Left cardiac atrium (tissue), 4 donors: ENCODE measurements at regions not wholly inside any gene's neighbourhood (a gene's known extent, or its start where the extent isn't known, plus 50 kb on each side); places are given as distances from the start of the nearest gene placed in this dataset.
"Not testable (repeated sequence)": the region's sequence is repeated elsewhere in the genome, so short reads cannot be mapped to it uniquely, and the experiment has no call there.

ENCODE experiments used
- ATAC-seq, 2 donors: fragments of 200-7000 bp; cut with Tn5 transposase; one replicate each; pipeline ENCODE4 v1.9.1; 2020; ENCODE audit warnings: mild to moderate bottlenecking in 2 of 2, moderate library complexity in 2 of 2
- DNase-seq: peaks from one replicate; pipeline ENCODE4 v3.0.0-alpha.2; 2020
- intact Hi-C, 2 donors: fragments of 100-400 bp; cut with DNase I; formaldehyde crosslinking; loops; one replicate each; pipeline versions ENCODE4 v1.14.1 to v1.15.1; 2022 to 2023
- donor health status: DM: no; HTN: yes; CAD: no.
- donor health status: DM: no; HTN: yes; CAD: no; lungs with severe emphysema.
- donor health status: DM: yes; HTN: yes; CAD: no.
- donor health status: Dilated cardiomyopathy.

DNA sequence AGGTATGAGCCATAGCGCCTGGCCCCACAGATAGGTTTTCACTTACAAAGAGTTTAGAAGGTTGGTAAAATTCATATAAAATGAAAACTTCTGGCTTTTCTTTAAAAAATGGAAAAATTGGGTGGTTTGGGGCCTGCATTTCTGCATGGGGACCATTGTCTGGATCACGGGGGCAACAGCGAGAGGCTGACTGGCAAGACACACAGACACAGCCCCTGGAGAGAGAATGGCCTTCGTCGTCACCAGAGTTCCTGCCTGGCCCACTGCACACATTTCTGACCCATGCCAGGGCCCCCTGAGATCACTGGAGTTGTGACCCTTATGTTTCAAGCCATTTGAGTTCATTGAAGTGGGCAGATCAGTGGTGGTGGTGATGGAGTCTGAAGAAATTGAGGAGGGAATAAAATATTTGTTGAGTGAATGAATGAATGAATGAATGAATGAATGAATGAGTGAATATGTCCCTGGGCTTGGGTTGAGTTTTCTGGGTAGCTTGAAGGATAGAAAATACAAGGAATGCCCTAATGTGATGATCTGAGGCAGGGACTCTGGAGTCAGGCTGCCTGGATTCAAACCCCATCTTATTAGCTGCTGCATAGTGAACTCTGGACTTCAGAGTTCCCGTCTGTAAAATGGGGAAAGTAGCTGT, 173.8 kb downstream of the ZFP64 start:
- intact Hi-C loops = no loop called here
- ATAC-seq = no peak
- DNase-seq = no peak

DNA sequence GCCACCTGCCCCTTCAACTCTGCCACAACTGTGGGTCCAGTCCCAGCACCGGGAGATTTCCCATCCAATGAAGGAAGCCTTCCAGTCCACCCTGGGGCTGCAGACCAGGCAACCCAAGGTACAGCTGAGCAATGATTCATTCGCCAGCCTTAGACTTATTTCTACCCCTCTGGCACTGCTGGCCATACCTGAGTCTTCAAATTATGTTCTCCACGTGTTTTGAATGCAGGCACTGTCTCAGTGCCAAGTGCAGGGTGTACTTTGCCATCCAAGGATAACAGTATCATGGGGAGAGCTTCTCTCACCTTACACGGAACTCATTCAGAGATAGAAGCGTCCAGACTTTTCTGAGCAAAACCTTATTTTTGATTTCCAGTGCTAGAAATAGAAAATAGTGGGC, 175.6 kb downstream of the ZFP64 start:
- ATAC-seq (no peak), DNase-seq (no peak)
- intact Hi-C loops = no loop called here

DNA sequence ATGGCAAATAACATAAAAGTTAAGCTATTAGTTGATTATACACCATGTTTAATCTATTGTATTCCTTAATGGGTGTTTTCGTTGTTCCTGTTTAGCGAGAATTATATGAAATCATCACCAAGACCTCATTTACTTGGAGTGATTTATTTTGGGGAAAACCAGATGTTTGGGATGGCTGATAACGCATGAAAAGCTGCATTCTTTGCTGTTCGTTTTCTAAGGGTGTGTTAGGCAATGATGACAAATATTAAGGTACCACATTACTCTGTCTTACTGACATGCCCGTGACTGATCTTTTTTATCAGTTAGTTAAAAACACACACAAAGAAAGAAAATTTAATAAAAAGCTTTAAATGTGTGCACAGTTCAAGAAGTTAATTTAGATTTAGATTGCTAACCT, 176.4 kb downstream of the ZFP64 start:
- DNase-seq = no peak
- intact Hi-C loops = no loop called here
- no peak for ATAC-seq

DNA sequence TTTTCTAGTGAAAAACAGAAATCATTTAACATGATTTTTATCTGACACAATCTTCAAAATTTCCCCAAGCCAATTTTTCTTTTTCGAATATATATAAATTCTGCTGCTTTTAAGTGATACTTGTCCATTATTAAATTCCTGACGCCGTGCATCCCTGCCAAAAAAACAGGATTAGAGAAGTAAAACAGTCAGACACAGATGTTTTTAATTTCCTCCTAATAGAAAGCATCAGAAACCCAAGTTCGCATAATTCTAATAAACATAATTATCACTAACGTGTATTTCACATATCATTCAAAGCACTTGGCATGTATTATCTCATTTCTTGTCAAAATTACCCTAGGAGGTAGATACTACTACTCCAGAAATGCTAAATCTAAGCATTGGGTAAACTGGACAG, 179.5 kb downstream of the ZFP64 start:
- DNase-seq (no peak), ATAC-seq (no peak)
- intact Hi-C loops = no loop called here

DNA sequence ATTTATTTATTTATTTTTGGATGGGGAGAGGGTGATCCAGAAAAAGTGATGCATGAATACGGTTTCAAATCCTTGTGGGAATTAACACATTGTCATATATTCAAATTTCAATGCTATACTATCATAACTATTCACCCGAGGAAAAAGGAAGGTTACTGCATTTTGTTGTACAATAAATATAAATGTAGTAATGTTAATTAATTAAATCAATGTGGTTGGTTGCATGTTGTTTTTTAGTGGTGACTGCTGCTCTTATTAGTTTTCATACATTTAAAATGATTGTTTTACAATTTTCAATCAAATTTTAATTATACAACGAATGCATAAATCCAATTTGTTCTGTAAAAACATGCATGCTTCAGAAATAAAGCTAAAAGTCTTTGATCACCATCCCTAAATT, 180.5 kb downstream of the ZFP64 start:
- intact Hi-C loops = no loop called here
- DNase-seq (no peak), ATAC-seq (no peak)

DNA sequence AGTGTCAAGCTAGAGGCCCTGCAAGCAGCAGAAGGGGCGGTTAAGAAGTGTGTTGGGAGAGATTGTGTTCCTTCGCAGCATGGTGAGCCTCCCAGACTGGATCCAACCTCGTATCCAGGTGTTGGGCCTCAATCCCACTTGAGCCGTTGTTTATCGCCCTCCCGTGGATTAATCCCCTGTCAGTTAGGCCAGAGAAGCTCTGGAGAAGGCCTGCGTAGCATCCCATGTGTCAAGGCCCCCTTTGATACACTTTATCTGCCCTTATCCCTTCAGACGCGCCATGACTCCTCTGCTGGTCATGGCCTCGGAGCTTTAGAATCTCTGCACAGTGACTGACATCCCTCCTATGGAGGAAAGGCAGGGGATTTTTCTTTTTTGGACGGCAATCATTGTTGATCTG, 181.0 kb downstream of the ZFP64 start:
- no peak for ATAC-seq
- intact Hi-C loops = no loop called here

DNA sequence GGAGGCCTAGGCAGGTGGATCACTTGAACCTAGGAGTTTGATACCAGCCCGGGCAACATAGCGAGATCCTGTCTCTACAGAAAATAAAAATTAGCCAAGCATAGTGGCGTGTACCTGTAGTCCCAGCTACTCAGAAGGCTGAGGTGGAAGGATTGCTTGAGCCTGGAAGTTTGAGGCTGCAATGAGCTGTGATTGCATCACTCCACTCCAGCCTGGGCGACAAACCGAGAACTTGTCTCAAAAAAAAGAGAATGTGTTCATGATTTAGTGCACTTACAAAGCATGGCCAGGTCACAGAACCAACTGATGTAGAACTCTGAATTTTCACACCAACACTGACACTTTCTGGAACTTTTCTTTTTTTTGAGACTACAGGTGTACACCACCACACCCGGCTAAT, 182.7 kb downstream of the ZFP64 start:
- intact Hi-C loops = no loop called here
- ATAC-seq (no peak), DNase-seq (no peak)

More for the DNA sequence above, 181.0 kb downstream of the ZFP64 start:
- DNase-seq = no peak

DNA sequence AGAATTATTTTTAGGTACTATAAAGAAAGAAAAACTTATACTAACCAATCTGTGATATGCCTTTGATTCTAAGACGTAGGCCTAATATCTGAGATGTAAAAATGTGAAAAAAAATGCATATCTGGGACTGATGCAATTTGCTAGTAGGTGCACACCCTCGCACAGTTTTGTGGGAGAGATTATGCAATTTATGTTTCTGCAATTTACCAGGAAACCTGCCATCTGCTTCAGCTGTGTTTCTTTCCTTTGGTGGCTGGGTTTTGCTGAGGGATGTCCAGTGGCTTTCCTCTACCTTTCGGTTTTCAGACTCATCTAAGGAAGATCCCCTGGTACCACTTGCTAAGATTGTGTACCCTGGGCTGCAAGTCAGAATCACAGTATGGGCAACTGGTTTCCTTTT, 186.9 kb downstream of the ZFP64 start:
- ATAC-seq = peak; percentile 50 to 55
- intact Hi-C loops = no loop called here
- no peak for DNase-seq

DNA sequence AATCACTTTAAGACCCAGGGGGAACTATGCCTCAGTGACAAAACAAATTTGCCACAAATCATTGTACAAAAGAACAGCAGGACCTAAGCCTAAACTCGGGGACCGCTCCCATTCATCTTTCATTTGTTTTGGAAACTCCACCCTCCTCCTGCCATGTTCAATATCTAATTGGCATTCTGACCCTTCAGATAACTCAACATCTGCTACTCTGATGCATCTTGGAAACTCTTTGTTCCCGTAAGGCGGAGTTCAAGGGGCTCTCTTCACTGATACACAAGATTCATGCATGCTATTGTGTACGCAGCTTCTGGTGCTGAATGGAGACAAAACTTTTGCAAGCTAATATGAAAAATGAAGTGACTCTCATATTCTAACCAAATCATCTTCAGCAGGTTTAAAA, 187.6 kb downstream of the ZFP64 start:
- intact Hi-C loops = no loop called here
- DNase-seq (no peak), ATAC-seq (no peak)

DNA sequence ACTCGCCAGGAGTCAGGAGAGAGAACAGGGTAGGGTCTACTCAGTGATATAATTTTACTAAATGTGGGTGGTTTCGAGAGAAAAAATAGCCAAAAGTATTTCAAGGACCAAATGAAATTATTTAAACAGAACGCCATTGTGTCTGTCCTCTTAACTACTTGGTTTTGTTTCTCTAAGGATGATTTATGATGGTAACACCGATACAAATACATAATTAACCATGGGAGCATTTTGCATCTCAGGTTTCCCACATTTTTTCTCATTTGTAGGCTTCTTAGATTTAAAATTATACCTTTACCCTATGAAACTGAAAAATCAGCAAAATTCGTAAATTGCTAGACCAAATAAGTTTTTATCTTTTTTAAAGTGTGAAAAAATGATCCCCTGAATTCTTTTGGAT, 188.2 kb downstream of the ZFP64 start:
- no peak for DNase-seq
- intact Hi-C loops = no loop called here
- ATAC-seq = no peak

DNA sequence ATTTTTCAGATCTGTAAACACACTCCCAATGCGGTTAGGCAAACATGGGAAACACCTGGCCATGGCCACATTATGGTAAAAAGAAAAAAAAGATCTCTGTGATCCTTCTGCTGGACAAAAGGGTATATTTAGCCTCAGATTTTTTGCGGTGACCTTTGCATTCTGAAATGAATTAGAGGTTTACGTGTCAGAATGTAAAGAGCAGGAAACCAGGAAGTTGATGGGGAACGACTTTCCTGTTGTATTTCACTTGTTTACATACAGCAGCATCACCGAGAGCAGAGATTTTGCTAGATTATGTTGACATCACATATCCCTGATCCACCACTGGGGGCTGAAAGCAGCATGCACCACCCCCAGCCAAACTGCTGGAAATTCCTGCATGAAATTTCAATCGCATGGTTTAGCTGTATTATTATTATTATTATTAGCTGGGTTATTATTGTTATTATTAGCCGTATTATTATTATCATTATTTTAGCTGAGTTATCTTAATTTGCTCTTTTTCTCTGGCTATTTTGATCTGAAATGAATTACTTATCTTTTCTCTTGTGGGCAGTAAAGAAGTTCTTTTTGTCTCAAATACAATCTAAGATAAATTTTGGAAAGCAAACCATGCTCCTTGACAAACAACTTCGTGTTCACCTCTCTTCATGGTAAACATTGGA, 189.4 kb downstream of the ZFP64 start:
- no peak for DNase-seq
- no peak for ATAC-seq
- intact Hi-C loops = no loop called here

DNA sequence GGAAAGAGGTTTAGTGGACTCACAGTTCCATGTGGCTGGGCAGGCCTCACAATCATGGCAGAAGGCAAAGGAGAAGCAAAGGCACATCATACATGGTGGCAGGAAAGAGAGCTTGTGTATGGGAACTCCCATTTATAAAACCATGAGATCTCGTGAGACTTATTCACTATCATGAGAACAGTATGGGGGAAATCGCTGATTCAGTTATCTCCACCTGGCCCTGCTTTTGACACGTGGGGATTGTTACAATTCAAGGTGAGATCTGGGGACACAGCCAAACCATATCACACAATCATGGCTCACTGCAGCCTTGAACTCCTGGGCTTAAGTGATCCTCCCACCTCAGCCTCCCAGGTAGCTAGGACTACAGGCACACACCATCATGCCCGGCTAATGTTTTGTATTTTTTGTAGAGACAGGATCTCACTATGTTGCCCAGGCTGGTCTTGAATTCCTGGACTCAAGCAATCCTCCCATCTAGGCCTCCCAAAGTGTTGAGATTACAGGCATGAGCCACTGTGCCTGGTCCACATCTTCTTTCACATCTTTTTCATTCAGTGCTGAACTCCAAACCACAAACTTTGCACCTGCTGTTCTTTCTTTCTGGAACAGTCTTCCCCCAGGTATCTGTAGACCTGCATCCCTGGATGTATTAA, 194.2 kb downstream of the ZFP64 start:
- intact Hi-C loops, DNase-seq, ATAC-seq: not testable (repeated sequence)

DNA sequence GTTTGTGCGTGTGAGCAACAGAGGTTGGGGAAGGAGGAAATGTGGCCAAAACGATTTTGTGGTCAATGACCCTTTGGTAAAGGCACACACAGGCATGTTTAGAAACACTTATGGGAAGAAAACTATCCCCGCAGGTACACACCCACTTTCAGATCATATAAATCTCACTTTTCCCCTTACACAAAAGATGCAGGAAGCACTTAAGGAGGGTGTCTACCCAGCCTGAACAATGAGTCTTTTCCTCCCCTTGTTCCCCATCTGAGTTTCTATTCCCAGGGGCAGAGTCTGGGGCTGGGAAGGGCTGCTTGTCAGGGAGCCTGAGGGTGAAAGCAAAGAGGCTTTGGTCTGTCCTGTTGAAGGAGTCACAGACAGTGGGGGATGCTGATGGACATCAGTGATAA, 193.2 kb upstream of the SALL4 start:
- ATAC-seq = no peak
- intact Hi-C loops = no loop called here
- DNase-seq = no peak

DNA sequence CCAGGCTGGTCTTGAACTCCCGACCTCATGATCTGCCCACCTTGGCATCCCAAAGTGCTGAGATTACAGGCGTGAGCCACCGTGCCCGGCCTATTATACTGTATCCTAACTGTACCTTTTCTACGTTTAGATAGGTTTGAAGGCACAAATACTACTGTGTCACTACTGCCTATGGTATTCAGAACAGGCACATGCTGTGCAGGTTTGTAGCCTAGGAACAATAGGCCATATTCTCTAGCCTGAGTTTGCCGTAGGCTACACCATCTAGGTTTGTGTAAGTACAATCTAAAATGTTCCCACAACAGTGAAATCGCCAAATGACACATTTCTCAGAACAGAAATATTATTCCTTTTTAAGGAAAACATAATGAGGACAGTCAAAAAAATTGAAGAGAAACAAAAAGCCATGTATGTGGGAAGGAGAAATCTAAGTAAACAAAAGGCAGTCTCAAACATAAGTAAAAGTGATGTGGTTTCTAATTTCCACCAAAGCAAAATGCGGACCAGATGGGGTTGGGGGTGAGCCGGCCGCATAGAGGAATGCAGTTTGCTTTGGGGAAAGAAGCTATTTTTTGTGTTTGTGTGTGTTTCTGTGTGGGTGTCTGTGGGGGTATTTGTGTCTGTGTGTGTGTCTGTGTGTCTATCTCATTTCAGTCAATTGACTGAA, 192.6 kb upstream of the SALL4 start:
- intact Hi-C loops = no loop called here
- DNase-seq (no peak), ATAC-seq (no peak)

DNA sequence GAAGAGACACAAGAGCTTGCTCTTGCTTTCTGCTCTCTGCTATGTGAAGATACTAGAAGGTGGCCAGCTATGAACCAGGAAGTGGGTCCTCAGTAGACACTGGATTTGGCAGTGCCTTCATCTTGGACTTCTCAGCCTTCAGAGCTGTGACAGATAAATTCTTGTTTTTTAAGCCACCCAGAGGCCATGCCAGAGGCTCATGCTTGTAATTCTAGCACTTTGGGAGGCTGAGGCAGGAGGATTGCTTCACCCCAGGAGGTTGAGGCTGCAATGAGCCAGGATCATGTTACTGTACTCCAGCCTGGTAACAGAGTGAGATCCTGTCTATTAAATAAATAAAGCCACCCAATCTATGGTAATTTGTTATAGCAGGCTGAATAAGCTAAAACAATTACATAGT, 185.5 kb upstream of the SALL4 start:
- DNase-seq (no peak), ATAC-seq (no peak)
- intact Hi-C loops = no loop called here

DNA sequence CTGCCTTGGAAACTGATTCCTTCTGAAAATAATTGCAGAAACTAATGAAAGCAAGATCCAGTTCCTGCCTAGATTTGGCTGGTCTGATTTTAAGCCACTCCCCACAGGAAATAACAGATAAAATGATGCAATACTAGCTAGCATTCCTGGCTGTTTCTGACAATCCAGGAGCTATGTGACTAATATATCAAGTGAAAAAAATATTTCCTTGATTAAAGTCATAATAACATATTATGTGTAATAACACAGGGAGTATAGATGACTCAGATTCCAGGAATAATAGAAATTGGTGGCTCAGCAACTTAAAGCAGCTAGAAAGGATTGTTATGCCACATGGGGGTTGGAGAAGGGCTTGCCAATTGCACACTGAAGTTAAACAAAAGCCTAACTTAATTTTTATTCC, 182.7 kb upstream of the SALL4 start:
- DNase-seq (no peak), ATAC-seq (peak; percentile 89 to 96)
- intact Hi-C loops = no loop called here

DNA sequence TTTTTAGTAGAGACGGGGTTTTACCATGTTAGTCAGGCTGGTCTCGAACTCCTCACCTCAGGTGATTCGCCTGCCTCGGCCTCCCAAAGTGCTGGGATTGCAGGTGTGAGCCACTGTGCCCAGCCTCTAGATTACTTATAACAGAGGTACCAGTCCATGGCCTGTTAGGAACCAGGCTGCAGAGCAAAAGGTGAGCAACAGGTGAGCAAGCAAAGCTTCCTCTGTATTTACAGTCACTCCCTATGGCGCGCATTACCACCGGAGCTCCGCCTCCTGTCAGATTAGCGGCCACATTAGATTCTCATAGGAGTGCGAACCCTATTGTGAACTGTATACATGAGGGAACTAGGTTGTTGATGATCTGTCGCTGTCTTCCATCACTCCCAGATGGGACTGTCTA, 178.0 kb upstream of the SALL4 start:
- intact Hi-C loops = no loop called here
- ATAC-seq (no peak), DNase-seq (no peak)

DNA sequence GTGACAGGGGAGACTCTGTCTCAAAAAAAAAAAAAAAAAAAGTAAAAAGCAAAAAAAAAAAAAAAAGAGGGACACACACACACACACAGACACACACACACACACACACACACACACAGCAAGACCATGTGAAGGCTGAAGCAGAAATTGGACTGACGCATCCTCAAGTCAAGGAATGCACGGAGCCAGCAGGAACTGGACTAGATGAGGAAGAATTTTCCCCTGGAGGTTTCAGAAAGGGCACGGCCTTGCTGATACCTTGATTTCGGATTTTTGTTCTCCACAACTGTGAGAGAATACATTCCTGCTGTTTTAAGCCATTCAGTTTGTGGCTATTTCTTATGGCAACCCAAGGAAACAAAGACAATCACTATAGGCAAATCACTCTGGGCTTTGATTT, 176.9 kb upstream of the SALL4 start:
- ATAC-seq (no peak), DNase-seq (no peak)
- intact Hi-C loops = no loop called here

DNA sequence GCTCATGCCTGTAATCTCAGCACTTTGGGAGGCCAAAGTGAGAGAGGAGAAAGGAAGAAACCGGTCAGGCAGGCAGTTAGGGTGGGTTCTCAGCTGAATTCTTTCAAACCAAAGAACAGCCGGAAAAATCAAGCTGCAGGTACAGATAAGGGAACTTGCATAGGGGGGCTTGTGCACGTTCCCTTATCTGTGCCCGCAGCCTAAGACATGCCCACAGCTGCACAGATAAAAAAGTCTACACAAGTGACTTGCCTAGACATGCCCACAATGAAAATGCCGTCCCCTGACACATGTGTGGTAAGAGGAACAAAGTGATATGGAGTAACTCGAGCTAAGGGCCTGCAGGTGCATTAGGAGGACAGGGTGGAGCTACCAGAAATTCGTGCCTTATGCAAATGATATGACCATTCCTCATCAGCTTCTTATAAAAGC, 175.8 kb upstream of the SALL4 start:
- no peak for DNase-seq
- ATAC-seq = no peak
- intact Hi-C loops = no loop called here

DNA sequence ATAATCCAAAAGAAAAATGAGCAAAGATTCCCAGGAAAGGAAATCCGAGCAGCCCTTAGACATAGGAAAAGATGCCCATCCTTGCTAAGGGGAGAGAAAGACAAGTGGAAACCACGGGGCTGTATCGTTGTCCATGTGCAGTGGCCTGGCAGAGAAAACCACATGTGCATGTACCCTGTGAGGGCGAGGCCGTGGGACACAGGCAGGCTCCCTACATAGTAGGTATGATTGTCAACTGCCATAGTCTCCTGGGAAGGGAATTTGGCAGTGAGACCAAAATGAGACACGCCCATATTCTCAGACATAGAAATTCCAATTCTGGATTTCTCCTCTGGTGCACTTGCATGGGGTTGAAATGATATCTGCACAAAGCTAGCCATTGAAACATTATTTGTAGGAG, 169.7 kb upstream of the SALL4 start:
- intact Hi-C loops = no loop called here
- ATAC-seq = no peak
- no peak for DNase-seq
